ENCODE measurements at regions not wholly inside any gene's neighbourhood (a gene's known extent, or its start where the extent isn't known, plus 50 kb on each side); places are given as distances from the start of the nearest gene placed in this dataset.
A peak's percentile ranks its signal among the peaks of the same experiment; 100 is the strongest.

DNA sequence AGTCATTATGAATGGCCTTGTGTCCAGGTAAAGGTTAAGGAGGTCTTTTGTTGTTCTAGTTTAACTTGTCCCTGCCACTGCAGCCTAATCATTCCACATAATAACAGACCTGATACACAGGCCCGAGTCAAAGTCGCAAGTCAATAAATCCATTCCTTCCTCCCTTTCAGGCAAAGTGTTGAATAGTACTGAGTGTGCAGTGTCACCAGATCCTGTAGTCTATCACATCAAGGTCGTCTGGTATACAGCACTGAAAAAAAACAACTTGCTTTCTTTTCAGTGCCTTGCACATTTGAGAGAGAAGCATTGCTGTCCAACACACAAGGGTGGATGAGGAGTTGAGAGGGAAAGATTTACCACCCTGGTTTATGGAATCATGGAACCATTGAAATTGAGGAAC lies 606.2 kb downstream of the BCL11A start:
- 22 to 44% (median 34%) methylated on average over 3 of the region's 3 CpGs for WGBS, 3 donors
- no peaks in the 10 kb centered on the region for H3K9me3 ChIP-seq (ENCODE audit: control insufficient read depth in 2 of 2, insufficient read depth in 1 of 2, low read depth in 1 of 2, low read length in 1 of 2)
- DNase-seq (peak; percentile 13 to 49), FAIRE-seq (no peak)
- no peak overlapping the region for H3K4me3 ChIP-seq (ENCODE audit: low read depth in 1 of 3, low read length in 3 of 3)
- H3K4me1 ChIP-seq (ENCODE audit: control insufficient read depth in 3 of 3, insufficient read depth in 2 of 3, low read depth in 1 of 3, low read length in 2 of 3): peaks cover 0 to 29% (median 0%) of the 10 kb centered on the region in 3 donors
- no peak overlapping the region for H3K27ac ChIP-seq (ENCODE audit: low read depth in 1 of 3, low read length in 2 of 3)
- no peaks in the 10 kb centered on the region for H3K27me3 ChIP-seq (ENCODE audit: control insufficient read depth in 3 of 3, insufficient read depth in 3 of 3, low read length in 3 of 3)
- H3K36me3 ChIP-seq (ENCODE audit: control insufficient read depth in 3 of 3, insufficient read depth in 2 of 3, low read depth in 1 of 3, low read length in 3 of 3): no peaks in the 10 kb centered on the region

GRCh38 chr2:59939236-59939635 lies 614.2 kb downstream of the BCL11A start:
- 35 to 69% (median 47%) methylated on average over 3 of the region's 3 CpGs for WGBS, 3 donors
- H3K36me3 ChIP-seq (ENCODE audit: control insufficient read depth in 3 of 3, insufficient read depth in 2 of 3, low read depth in 1 of 3, low read length in 3 of 3): no peaks in the 10 kb centered on the region
- no peak overlapping the region for H3K27ac ChIP-seq (ENCODE audit: low read depth in 1 of 3, low read length in 2 of 3)
- DNase-seq (peak in 1 of 2 donors; percentile 41), FAIRE-seq (no peak)
- no peaks in the 10 kb centered on the region for H3K9me3 ChIP-seq (ENCODE audit: control insufficient read depth in 2 of 2, insufficient read depth in 1 of 2, low read depth in 1 of 2, low read length in 1 of 2)
- peaks cover 0 to 3% (median 0%) of the 10 kb centered on the region in 3 donors for H3K4me1 ChIP-seq (ENCODE audit: control insufficient read depth in 3 of 3, insufficient read depth in 2 of 3, low read depth in 1 of 3, low read length in 2 of 3)
- H3K27me3 ChIP-seq (ENCODE audit: control insufficient read depth in 3 of 3, insufficient read depth in 3 of 3, low read length in 3 of 3): no peaks in the 10 kb centered on the region
- no peak overlapping the region for H3K4me3 ChIP-seq (ENCODE audit: low read depth in 1 of 3, low read length in 3 of 3)

DNA sequence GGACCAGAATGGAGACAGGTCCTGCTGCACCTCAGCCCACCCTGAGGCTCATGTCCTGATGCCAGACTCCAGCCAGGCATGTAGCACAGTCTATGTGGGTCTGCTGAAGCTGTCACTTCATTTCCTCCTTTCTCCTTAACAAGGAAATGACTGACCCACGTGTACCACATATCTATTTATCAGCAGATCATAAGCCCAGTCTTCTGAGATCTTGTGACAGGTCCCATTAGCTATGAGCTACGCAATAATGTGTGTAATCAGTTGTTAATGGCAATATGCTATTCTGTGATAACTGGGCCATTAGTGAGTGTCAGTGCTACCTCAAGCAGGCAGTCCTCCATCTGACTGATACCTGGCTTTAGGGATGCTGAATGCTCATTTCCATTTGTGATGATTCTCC lies 615.3 kb downstream of the BCL11A start:
- H3K27me3 ChIP-seq (ENCODE audit: control insufficient read depth in 3 of 3, insufficient read depth in 3 of 3, low read length in 3 of 3): no peaks in the 10 kb centered on the region

GRCh38 chr2:59936048-59936447 lies 617.4 kb downstream of the BCL11A start:
- H3K9me3 ChIP-seq (ENCODE audit: control insufficient read depth in 2 of 2, insufficient read depth in 1 of 2, low read depth in 1 of 2, low read length in 1 of 2): peaks cover 0 to 4% of the 10 kb centered on the region in 2 donors
- WGBS, 3 donors: 84 to 92% (median 86%) methylated on average over 3 of the region's 3 CpGs
- H3K4me1 ChIP-seq (ENCODE audit: control insufficient read depth in 3 of 3, insufficient read depth in 2 of 3, low read depth in 1 of 3, low read length in 2 of 3): peaks cover 0 to 3% (median 0%) of the 10 kb centered on the region in 3 donors
- H3K27ac ChIP-seq (ENCODE audit: low read depth in 1 of 3, low read length in 2 of 3): no peak overlapping the region
- no peaks in the 10 kb centered on the region for H3K27me3 ChIP-seq (ENCODE audit: control insufficient read depth in 3 of 3, insufficient read depth in 3 of 3, low read length in 3 of 3)
- H3K4me3 ChIP-seq (ENCODE audit: low read depth in 1 of 3, low read length in 3 of 3): no peak overlapping the region
- H3K36me3 ChIP-seq (ENCODE audit: control insufficient read depth in 3 of 3, insufficient read depth in 2 of 3, low read depth in 1 of 3, low read length in 3 of 3): no peaks in the 10 kb centered on the region
- FAIRE-seq (no peak), DNase-seq (no peak)

More for the DNA sequence above, 615.3 kb downstream of the BCL11A start:
- FAIRE-seq (no peak), DNase-seq (peak; percentile 35 to 58)
- peaks cover 0 to 3% (median 0%) of the 10 kb centered on the region in 3 donors for H3K4me1 ChIP-seq (ENCODE audit: control insufficient read depth in 3 of 3, insufficient read depth in 2 of 3, low read depth in 1 of 3, low read length in 2 of 3)
- no peaks in the 10 kb centered on the region for H3K9me3 ChIP-seq (ENCODE audit: control insufficient read depth in 2 of 2, insufficient read depth in 1 of 2, low read depth in 1 of 2, low read length in 1 of 2)
- H3K4me3 ChIP-seq (ENCODE audit: low read depth in 1 of 3, low read length in 3 of 3): no peak overlapping the region
- no peak overlapping the region for H3K27ac ChIP-seq (ENCODE audit: low read depth in 1 of 3, low read length in 2 of 3)
- 10 to 44% (median 30%) methylated on average over 2 of the region's 2 CpGs for WGBS, 3 donors
- H3K36me3 ChIP-seq (ENCODE audit: control insufficient read depth in 3 of 3, insufficient read depth in 2 of 3, low read depth in 1 of 3, low read length in 3 of 3): no peaks in the 10 kb centered on the region

GRCh38 chr2:59935005-59935404 lies 618.4 kb downstream of the BCL11A start:
- Histone ChIP-seq H3K4me1 (ENCODE audit: control insufficient read depth in 3 of 3, insufficient read depth in 2 of 3, low read depth in 1 of 3, low read length in 2 of 3) (peaks cover 0 to 3% (median 0%) of the 10 kb centered on the region in 3 donors), H3K9me3 (ENCODE audit: control insufficient read depth in 2 of 2, insufficient read depth in 1 of 2, low read depth in 1 of 2, low read length in 1 of 2) (peaks cover 0 to 4% of the 10 kb centered on the region in 2 donors), H3K36me3 (ENCODE audit: control insufficient read depth in 3 of 3, insufficient read depth in 2 of 3, low read depth in 1 of 3, low read length in 3 of 3) (no peaks in the 10 kb centered on the region), H3K27ac (ENCODE audit: low read depth in 1 of 3, low read length in 2 of 3) (no peak overlapping the region), H3K27me3 (ENCODE audit: control insufficient read depth in 3 of 3, insufficient read depth in 3 of 3, low read length in 3 of 3) (no peaks in the 10 kb centered on the region), H3K4me3 (ENCODE audit: low read depth in 1 of 3, low read length in 3 of 3) (no peak overlapping the region)
- 71 to 87% (median 84%) methylated on average over 2 of the region's 2 CpGs for WGBS, 3 donors
- DNase-seq: no peak
- FAIRE-seq: no peak

GRCh38 chr2:59933948-59934347 lies 619.5 kb downstream of the BCL11A start:
- DNase-seq: no peak

GRCh38 chr2:59932341-59932740 lies 621.1 kb downstream of the BCL11A start:
- Histone ChIP-seq H3K27ac (ENCODE audit: low read depth in 1 of 3, low read length in 2 of 3) (no peak overlapping the region), H3K4me3 (ENCODE audit: low read depth in 1 of 3, low read length in 3 of 3) (no peak overlapping the region), H3K9me3 (ENCODE audit: control insufficient read depth in 2 of 2, insufficient read depth in 1 of 2, low read depth in 1 of 2, low read length in 1 of 2) (peaks cover 0 to 4% of the 10 kb centered on the region in 2 donors), H3K36me3 (ENCODE audit: control insufficient read depth in 3 of 3, insufficient read depth in 2 of 3, low read depth in 1 of 3, low read length in 3 of 3) (no peaks in the 10 kb centered on the region), H3K4me1 (ENCODE audit: control insufficient read depth in 3 of 3, insufficient read depth in 2 of 3, low read depth in 1 of 3, low read length in 2 of 3) (no peaks in the 10 kb centered on the region), H3K27me3 (ENCODE audit: control insufficient read depth in 3 of 3, insufficient read depth in 3 of 3, low read length in 3 of 3) (no peaks in the 10 kb centered on the region)
- 88 to 92% (median 89%) methylated on average over 5 of the region's 5 CpGs for WGBS, 3 donors
- FAIRE-seq (no peak), DNase-seq (peak in 1 of 2 donors; percentile 12)

More at GRCh38 chr2:59933948-59934347, 619.5 kb downstream of the BCL11A start:
- H3K4me3 ChIP-seq (ENCODE audit: low read depth in 1 of 3, low read length in 3 of 3): no peak overlapping the region
- FAIRE-seq: no peak
- no peaks in the 10 kb centered on the region for H3K27me3 ChIP-seq (ENCODE audit: control insufficient read depth in 3 of 3, insufficient read depth in 3 of 3, low read length in 3 of 3)
- H3K4me1 ChIP-seq (ENCODE audit: control insufficient read depth in 3 of 3, insufficient read depth in 2 of 3, low read depth in 1 of 3, low read length in 2 of 3): peaks cover 0 to 3% (median 0%) of the 10 kb centered on the region in 3 donors
- peaks cover 0 to 4% of the 10 kb centered on the region in 2 donors for H3K9me3 ChIP-seq (ENCODE audit: control insufficient read depth in 2 of 2, insufficient read depth in 1 of 2, low read depth in 1 of 2, low read length in 1 of 2)
- H3K36me3 ChIP-seq (ENCODE audit: control insufficient read depth in 3 of 3, insufficient read depth in 2 of 3, low read depth in 1 of 3, low read length in 3 of 3): no peaks in the 10 kb centered on the region
- WGBS, 3 donors: 61 to 91% (median 89%) methylated on average over 3 of the region's 3 CpGs
- H3K27ac ChIP-seq (ENCODE audit: low read depth in 1 of 3, low read length in 2 of 3): no peak overlapping the region

DNA sequence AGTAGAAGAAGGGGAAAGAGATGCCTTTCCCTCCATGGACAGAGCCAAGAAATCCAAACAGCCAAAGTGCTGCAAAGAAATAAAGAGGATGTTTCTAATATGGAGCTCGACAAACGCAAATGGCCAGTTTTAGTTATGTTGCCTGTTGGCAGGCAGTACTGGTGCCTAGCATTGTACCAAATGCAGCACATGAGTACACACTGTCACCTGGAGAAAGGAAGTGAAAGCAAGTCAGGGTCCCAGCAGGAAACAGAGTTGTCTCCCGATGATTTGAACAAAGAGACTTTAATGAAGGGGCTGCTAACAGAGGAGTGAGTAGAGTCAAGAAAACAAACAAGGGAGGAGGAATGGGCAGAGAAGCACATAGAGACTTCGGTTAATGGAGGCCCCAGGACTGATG lies 623.0 kb downstream of the BCL11A start:
- 78 to 90% (median 87%) methylated on average over 4 of the region's 4 CpGs for WGBS, 3 donors
- Histone ChIP-seq H3K4me3 (ENCODE audit: low read depth in 1 of 3, low read length in 3 of 3) (no peak overlapping the region), H3K27ac (ENCODE audit: low read depth in 1 of 3, low read length in 2 of 3) (no peak overlapping the region), H3K27me3 (ENCODE audit: control insufficient read depth in 3 of 3, insufficient read depth in 3 of 3, low read length in 3 of 3) (no peaks in the 10 kb centered on the region), H3K4me1 (ENCODE audit: control insufficient read depth in 3 of 3, insufficient read depth in 2 of 3, low read depth in 1 of 3, low read length in 2 of 3) (no peaks in the 10 kb centered on the region), H3K36me3 (ENCODE audit: control insufficient read depth in 3 of 3, insufficient read depth in 2 of 3, low read depth in 1 of 3, low read length in 3 of 3) (no peaks in the 10 kb centered on the region), H3K9me3 (ENCODE audit: control insufficient read depth in 2 of 2, insufficient read depth in 1 of 2, low read depth in 1 of 2, low read length in 1 of 2) (peaks cover 0 to 4% of the 10 kb centered on the region in 2 donors)
- no peak for FAIRE-seq
- no peak for DNase-seq

DNA sequence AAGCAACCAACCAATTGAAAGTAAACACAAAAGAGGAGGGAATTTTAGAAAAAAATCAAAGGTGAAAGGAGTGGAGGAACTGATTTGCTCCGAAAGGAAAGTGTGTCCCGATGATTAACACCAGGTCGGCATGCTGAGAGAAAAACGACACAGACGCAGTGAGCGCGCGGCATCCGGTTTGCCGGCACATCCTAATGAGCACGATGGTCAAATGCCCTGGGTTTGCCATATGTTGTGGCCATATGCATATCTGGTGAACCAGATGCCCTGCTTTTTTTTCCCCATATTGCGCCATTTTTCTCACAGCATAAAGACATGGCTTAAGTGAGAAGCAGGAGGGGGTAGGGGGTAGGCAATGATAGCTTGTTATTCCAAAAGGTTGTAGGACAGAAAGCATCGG lies 626.7 kb downstream of the BCL11A start:
- no peak for FAIRE-seq
- WGBS, 3 donors: 96 to 99% (median 96%) methylated on average over 13 of the region's 13 CpGs

More for the DNA sequence above, 626.7 kb downstream of the BCL11A start:
- H3K9me3 ChIP-seq (ENCODE audit: control insufficient read depth in 2 of 2, insufficient read depth in 1 of 2, low read depth in 1 of 2, low read length in 1 of 2): peaks cover 0 to 3% of the 10 kb centered on the region in 2 donors
- H3K27ac ChIP-seq (ENCODE audit: low read depth in 1 of 3, low read length in 2 of 3): no peak overlapping the region
- no peak for DNase-seq
- H3K4me3 ChIP-seq (ENCODE audit: low read depth in 1 of 3, low read length in 3 of 3): no peak overlapping the region
- no peaks in the 10 kb centered on the region for H3K27me3 ChIP-seq (ENCODE audit: control insufficient read depth in 3 of 3, insufficient read depth in 3 of 3, low read length in 3 of 3)
- H3K36me3 ChIP-seq (ENCODE audit: control insufficient read depth in 3 of 3, insufficient read depth in 2 of 3, low read depth in 1 of 3, low read length in 3 of 3): no peaks in the 10 kb centered on the region
- H3K4me1 ChIP-seq (ENCODE audit: control insufficient read depth in 3 of 3, insufficient read depth in 2 of 3, low read depth in 1 of 3, low read length in 2 of 3): no peaks in the 10 kb centered on the region

Measured in small intestine (tissue), 7 donors.